ENCODE measurements at regions not wholly inside any gene's neighbourhood (a gene's known extent, or its start where the extent isn't known, plus 50 kb on each side); places are given as distances from the start of the nearest gene placed in this dataset.

DNA sequence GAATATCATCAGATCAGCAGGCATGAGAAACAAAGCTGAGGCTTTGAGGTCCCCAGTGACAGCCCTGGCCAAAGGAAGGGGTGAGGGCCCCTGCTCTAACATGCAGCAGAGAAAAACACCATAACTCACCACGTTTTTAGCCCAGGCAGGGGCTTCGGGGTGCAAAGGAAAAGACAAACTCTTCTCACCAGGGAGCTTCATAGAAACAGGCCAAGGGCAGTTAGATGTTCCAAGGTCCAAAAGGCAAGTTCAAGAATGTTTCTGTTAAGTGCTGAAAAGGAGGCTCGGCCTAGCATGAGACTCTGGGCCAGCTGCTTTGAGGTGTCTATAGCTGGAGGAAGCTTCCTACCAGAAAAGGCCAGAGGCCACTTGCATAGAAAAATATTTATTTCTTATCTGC is 608.4 kb upstream of the CFAP20DC start:
- TF ChIP-seq, protein P1, sequence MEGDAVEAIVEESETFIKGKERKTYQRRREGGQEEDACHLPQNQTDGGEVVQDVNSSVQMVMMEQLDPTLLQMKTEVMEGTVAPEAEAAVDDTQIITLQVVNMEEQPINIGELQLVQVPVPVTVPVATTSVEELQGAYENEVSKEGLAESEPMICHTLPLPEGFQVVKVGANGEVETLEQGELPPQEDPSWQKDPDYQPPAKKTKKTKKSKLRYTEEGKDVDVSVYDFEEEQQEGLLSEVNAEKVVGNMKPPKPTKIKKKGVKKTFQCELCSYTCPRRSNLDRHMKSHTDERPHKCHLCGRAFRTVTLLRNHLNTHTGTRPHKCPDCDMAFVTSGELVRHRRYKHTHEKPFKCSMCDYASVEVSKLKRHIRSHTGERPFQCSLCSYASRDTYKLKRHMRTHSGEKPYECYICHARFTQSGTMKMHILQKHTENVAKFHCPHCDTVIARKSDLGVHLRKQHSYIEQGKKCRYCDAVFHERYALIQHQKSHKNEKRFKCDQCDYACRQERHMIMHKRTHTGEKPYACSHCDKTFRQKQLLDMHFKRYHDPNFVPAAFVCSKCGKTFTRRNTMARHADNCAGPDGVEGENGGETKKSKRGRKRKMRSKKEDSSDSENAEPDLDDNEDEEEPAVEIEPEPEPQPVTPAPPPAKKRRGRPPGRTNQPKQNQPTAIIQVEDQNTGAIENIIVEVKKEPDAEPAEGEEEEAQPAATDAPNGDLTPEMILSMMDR (conservative IDR thresholded peaks at IDR 0.05), result no peak
- TF ChIP-seq EZH2 (IDR thresholded peaks at IDR 0.05; ENCODE audit: low read depth), result no peak

Measured in PC-9 (cell line).